Renal cortex interstitium (tissue), 11 donors: ENCODE measurements at regions not wholly inside any gene's neighbourhood (a gene's known extent, or its start where the extent isn't known, plus 50 kb on each side); places are given as distances from the start of the nearest gene placed in this dataset.

Experiments
- DNase-seq, 11 donors: peaks; one replicate each; pipeline ENCODE4 v3.0.0-alpha.2; 2013; ENCODE audit warnings: low read depth in 9 of 11, low spot score in 4 of 11; ENCODE audit errors: extremely low read depth in 1 of 11

DNA sequence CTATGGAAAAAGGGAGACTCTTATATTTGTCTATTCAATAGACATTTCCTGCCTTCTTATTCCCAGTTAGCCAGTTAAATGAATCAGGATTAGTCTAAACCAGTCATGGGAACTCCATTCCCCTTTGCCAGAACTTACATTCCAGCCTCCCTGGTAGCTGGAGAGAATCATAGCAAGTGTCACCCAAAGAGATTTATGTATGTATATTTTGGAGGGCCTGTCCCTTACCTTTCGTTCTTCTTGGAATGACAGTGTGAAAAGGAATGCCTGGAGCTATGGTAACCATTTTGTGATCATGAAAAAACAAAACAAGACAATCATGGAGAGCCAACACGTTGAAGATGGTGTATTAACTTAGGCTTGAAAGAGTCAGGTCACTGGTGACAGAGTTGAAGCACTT, 627.7 kb downstream of the CCDC171 start:
- no peak for DNase-seq

DNA sequence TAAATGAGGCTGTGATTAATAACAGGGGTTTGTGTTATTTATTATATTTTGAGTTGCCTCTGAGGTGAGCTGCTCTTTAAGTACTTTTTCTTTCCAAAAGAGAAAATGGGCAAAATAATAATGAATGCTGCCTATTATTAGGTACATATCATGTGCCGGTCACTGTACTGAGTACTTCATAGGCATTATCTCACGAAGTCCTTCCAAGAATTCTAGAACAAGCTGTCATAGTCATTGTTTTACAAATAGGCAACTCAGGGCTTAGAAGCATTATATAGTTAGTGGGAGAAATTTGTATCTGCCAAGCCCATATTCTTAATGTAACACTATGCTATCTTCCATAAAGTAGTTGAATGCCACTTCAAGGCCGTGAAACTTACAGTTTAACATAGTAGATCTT, 628.7 kb downstream of the CCDC171 start:
- no peak for DNase-seq

DNA sequence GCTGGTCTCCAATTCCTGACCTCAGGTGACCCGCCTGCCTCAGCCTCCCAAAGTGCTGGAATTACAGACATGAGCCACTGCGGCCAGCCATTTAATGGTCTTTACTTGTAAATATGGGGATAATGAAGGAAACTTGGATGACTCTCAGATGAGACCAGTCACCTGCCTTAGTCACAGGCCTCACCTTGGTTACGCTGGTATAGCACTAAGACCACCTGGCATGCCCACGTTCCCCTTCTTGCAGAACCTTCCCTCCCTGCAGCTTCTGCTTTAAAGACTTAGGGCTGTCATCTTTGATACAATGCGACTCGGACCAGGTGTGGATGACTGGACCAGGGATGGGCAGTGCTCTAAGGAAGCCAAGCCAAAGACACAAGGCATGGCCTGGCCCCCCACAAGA, 629.9 kb downstream of the CCDC171 start:
- DNase-seq = no peak

DNA sequence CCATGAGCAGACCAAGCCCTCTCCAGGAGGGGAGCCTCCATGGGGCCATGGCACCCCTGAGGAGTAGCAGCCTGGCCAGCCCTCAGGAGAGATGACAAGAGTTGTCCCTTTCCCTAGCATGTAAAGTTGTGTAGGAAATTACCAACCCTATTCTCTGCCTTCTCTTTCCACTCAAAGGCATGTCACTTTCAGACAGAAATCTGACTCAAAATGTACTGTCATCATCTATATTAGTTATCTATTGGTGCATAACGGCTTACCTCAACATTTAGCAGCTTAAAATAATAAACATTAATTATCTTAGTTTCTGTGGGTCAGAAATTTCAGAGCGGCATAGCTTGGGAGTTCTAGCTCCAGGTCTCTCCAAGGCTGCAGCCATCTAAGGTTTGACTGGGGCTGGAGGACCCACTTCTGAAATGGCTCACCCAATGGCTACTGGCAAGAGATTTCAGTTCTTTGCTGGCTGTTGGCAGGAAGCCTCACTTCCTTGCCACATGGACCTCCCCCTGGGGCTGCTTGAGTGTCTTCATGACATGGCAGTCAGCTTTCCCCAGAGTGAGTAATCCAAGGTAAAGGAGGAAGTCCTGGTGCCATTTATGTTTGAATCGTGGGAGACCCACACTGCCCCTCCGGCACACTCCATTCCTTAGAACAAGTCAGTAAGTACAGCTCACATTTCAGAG, 632.3 kb downstream of the CCDC171 start:
- DNase-seq = no peak

DNA sequence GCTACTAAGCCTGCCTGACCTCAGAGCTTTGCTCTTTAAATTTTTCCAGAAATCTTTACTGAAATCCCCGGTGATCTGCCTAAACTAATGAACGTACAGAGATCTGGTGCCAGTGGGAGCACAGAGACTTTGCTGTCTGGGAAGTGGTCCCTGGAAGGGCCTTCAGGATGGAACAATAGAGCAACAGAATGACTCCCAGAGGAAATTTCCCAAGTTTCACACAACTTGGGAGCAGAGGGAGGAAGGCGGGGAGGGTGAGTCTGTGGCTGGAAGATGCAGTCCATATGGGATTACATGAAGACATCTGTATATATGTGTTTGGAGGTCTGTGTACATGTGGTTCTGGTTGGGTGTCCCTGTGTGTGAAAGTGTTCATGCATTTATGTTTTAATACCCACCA, 638.3 kb downstream of the CCDC171 start:
- DNase-seq = no peak

DNA sequence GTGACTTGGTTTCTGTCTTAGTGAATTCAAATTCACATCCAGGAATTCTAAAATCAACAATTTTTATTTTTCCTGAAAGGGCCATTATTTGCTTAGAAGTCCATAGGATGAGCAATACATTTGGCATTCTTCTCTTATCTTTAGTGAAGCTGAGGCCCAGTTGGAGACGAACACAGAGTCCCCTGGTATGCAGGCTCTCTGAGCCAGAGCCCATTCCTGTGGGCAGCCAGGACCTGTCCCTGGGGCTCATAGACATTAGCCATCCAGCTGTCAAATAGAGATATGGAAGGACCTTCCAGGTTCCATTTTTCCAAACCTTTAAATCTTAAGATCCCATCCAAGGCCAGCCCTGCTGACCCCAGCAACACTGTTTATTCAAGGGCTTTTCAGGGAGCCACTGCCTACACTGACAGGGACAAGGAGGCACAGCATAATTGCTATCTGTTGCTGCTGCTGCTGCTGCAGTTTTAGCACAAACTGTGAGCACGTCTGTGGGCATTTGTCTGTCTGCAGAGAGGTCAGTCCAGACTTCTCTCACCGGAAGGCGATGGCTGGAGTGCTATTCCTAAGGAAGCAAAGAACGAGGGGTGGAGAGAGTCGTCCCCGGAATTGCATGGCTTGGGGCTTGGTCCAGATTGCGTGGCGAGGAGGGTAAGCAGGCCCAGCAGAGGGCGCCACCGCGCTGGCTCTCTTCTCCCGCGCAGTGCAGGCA, 639.0 kb downstream of the CCDC171 start:
- DNase-seq = peak in 6 of 11 donors; percentile 50 to 67 (median 59)

DNA sequence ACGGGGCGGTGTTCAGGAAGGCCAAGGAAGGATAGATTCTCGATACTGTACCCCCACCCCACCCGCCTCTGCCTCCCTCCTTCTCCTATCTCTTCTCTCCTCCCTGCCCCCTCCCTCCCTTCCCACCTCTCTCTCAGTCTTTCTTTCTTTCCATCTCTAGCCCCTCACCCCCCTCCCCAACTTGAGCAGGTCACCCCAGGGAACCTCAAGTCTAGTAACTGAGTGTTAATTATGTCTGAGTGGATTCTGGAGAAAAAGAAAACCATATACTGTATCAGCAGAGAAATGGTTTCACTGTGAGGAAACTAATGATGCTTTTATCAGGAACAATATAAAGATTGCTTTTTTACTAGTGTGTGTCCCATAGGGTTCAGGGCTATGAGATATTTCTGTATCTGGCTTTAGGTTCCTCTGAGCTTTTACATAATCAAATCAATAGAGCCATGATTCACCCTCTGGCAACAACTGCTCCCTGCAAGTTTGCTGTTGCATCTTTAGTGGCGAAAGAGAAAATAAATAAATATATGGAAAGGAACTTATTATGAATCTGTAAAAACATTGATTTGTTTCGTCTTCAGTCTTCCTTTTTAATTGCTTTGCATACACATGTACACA, 639.7 kb downstream of the CCDC171 start:
- DNase-seq = no peak

DNA sequence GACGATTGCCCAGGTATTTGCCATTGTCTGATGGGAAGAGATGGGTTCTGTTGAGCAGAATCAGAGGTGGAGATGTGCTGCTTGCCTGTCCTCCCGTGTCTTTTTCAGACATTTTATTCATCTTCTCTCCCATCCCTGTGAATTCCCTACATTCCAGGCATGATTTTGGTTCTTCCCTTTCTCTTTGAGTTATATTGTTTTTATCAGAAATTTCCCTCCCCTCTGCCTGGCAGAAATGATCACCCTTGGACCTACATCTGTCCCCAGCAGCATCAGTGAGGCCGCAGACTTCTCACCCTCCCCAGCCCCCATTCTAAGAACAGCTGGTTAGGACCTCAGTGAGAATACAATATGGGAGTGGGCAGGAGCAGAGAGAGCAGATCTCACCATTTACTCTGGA, 640.2 kb downstream of the CCDC171 start:
- DNase-seq = no peak

DNA sequence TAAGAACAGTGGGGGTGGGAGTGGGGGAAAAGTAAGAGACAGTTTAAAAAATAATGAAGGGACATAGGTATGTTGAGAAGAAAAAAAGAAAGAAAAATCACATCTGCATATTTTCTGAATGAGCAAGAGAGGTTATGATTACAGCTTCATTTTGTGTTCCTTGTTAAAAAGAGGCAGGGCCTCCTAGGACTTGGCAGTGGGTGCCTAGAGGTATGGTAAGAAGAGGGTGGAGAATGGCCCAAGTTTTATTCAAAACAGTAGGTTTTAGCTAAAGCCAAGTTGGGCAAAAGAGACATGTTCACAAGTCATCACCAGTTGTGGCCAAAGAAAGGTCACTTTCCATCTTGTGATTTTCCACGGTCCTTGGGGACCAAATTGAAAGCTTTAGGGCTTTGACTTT, 643.4 kb downstream of the CCDC171 start:
- no peak for DNase-seq

DNA sequence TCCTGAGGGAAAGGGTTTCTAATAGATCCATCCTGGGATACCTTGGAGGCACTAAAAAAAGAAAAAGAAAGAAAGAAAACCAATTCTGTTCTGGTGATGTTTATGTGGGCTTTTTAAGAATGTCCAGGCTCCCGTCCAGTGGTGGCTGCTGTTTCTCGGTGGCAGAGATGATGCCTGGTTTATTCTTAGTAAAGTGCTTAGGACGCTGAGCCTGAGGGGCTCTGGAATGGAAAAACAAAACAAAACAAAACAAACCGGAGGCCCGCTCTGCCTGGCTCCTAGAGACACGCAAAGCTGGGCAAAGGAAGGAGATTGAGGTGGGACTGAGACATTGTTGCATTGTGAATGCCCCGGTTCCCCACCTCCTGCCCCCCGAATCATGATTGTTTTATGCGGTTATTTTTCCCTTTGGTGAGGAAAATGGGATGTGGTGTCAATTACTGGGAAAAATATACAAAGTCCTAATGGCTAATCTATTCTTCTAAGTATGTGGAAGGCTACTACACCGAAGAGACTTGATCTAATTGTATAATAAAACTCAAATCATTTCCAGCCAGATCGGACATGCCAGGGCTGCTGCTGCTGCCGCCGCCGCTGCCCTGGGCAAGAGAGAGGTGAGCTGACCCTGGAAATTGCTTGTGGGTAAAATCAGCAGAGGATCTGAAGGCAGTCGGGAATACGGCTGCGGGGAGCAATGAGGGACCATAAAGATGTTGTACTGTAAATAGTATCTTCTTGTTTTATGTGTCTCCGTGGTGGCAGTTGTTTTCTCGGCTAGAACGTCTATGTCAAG, 644.9 kb downstream of the CCDC171 start:
- DNase-seq = no peak

DNA sequence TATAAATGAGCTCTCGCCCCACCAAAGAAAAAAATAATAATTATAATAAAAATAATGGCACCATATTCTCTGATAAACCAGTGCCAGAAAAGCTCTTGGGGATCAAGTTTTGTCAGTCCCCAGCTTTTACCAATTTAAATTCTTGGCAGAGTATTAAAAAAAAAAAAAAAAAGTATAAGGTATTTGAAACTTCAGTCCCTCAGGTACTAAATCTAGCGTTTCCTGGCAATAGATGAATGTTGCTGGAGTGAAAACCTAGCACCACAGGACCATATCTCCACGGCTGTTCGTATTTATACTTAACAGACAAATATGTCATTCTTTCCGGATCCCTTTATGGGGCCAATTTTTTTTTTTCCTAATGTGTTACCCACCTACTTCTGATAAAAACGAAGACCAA, 646.2 kb downstream of the CCDC171 start:
- DNase-seq = no peak

DNA sequence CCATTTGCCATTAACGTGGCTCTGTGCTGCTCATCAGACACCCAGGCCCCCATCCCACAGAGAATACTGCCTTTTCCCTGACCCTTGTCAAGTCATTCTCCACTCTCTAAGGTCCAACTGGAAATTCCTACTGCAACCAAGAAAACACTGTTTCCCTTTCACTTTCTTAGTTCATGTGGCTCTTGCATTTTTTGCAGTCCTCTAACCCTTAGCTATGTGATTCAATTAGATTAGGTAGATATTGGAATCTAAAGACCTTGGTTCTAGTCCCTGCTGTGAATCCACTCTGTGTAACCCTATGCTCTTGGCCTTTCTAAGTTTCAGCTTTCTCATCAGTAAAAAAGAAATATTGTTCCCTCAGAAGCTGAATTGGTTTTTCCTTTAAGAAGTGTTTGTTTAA, 649.4 kb downstream of the CCDC171 start:
- no peak for DNase-seq

DNA sequence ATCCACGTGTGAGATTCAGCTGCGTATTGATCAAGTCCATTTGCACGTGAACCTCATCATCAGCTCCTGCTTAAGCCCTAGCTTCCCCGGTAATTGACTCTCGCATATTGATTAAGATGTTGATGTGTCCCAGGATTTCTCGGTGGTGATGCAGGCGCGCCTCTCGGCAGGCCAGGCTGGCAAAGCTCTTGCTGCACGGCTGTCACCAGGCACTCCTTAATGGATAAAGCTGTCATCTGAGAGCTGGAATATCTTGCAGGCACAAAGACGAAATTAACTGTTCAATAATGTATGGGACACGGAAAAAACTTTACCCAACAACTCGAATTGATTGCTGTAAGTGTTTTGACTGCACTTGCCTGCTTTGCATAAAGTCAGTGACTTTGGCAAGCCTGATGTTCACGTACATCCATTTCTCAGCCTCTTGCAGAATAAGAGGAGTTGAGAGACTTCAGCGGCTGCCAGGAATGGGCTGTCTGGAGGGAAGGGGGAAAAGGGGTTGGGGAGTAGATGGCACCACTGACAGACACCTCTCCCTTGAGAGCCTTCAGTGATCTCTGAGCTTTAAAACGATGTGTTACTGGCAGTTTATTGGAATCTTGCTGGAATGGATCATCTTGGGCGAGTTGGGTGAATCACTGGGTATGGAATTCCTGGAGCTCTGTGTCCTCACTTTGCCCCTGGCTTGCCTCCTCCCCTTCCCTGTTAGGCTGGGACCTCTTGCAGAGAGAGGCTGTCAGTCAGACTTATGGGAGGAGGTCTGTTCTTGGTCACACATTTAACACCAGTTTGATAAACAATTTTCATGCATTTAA, 650.3 kb downstream of the CCDC171 start:
- DNase-seq = no peak

DNA sequence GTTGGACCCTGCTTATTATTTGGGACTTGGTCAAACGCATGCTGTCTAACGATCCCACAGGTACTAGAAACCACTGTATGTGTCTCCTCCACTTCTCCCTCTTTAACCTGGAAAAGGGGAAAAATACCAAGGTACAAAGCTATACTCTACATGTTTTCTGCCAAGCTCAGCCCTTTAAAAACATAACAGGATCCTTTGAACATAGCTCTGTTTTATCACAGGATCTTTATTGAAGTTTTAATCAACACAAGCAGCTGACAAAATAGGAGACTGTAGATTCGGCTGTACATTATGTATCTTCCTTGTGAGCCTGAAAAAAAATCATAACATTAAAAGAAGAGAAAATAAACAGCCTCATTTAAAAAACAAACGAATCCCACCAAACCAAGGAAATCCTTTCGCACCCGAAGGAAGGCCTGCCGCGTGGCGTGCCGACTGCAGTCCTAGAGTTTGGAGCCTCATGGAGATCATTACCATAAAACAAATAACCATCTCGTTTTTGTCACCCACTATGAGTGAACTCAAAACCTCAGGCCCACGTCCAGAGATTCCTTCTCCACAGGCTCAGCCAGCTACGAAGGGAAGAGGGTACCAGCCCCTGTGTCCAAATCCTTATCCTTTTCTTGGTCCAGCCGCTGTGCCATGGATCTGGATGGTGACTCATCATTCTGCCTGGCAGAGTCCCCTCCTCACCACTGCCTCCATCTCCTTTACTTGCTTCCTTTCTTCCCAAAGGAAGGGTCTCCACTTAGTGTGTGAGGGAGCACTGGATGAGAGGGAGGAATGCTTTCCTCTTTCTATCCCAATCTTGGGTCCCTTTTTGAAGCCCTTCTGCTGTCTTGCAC, 651.1 kb downstream of the CCDC171 start:
- no peak for DNase-seq

DNA sequence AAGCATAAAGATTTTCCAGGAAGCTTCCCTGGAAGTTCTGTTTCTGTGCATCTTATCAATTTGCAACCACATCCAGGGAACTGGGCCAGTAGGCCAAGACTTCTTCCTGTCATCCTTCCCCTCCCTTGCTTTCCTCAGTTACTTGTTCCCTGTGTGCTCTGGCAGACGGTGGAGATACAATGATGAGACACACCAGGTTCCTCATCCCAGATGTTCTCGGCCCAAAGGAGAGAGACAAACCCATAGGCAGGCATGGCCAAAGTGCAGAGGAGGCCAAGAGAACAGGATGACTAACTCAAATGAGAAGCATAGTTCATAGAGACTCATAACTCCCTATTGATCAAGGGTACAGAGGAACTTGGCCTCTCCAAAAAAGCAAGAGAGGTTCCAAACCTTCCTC, 652.6 kb downstream of the CCDC171 start:
- DNase-seq = no peak

DNA sequence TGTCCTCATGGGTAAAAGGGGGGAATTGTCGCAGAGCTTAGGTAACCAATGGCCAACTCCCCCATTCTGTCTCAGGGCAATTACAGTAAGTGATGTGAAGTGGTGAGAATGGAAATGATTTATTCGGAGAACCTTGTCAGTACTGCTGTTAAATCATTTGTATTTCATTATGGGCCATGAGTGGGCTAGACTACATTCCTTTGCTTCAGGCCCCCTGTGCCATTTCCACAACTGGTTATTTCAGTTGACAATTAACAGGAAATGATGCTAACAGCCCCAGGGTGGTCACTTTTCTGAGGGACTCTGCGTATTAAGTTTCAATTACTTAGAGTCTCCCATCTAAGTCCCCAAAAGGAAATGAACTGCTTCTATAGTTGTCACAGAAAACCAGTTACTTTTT, 653.7 kb downstream of the CCDC171 start:
- DNase-seq = no peak

DNA sequence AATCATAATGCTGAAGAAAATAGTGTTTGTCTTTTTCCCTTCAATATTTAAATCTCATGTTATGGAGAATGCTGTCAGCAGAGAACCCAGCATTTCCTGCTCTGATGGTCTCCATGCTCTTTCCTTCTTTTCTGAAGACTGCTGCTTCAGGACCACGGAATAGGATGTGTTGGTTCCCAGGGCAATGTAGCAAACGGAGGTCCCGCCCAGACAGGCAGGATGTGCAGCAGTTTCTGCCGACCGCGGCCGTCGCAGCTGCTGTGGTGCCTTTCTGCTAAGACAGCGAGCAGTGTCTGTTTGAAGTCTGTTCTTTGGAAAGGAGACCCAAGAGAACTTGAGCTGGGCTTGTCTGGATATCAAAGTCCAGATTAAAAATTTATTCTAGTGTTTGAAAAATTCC, 654.3 kb downstream of the CCDC171 start:
- DNase-seq = peak in 1 of 11 donors; percentile 34

DNA sequence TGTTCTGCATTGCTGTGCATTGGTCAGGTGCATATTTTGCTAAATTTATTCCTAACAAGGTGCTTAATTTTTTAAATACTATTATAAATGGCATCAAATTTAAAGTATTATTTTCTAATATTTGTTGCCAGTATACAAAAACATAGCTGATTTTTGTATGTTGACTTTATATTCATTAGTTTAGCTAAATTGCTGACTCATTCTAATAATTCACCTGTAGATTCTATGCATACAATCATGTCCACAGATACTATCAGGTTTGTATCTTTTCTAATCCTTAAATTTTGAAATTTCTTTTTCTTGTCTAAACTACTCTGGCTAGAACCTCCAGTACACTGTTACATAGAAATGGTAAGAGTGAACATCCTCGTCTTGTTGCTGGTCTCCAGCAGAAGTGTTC, 657.6 kb downstream of the CCDC171 start:
- DNase-seq = no peak
